ENCODE measurements at regions not wholly inside any gene's neighbourhood (a gene's known extent, or its start where the extent isn't known, plus 50 kb on each side); places are given as distances from the start of the nearest gene placed in this dataset.

DNA sequence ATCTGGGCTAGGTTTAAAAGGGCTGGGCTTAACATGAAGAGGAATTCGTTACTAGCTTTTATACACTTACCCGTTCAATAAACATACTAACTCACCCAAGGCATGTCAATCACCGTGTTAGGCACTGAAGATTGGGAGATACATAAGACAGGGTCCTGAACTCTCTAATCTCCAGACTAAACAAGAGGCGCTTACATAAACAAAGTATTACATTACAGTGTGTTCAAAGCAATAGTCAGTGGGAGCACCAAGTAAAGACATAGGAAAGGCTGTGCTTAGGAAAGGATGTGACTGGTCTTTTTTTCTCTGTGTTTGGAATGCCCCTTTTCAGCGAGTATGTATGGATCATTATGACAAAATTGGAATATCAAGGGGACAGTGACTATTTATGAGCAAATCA, 203.6 kb upstream of the ADRA1B start:
- Histone ChIP-seq H3K79me2 (ENCODE audit: insufficient read depth, low read length) (no peaks in the 10 kb centered on the region), H2AFZ (ENCODE audit: low read length) (no peak overlapping the region), H3K4me2 (ENCODE audit: insufficient read depth, low read length) (no peak overlapping the region), H3K27me3 (ENCODE audit: insufficient read depth, low read length) (no peaks in the 10 kb centered on the region), H3K36me3 (ENCODE audit: insufficient read depth, low read length) (no peaks in the 10 kb centered on the region), H3K4me3 (ENCODE audit: insufficient read depth, low read length) (no peak overlapping the region), H4K20me1 (ENCODE audit: insufficient read depth, low read length) (no peaks in the 10 kb centered on the region), H3K4me1 (ENCODE audit: insufficient read depth, low read length) (no peaks in the 10 kb centered on the region), H3K27ac (ENCODE audit: low read depth, low read length) (no peak overlapping the region), H3K9me3 (ENCODE audit: low read depth, low read length) (peaks cover 4% of the 10 kb centered on the region)
- no peak for DNase-seq (ENCODE audit: insufficient read length, low spot score, missing footprints)
- TF ChIP-seq, protein P1, sequence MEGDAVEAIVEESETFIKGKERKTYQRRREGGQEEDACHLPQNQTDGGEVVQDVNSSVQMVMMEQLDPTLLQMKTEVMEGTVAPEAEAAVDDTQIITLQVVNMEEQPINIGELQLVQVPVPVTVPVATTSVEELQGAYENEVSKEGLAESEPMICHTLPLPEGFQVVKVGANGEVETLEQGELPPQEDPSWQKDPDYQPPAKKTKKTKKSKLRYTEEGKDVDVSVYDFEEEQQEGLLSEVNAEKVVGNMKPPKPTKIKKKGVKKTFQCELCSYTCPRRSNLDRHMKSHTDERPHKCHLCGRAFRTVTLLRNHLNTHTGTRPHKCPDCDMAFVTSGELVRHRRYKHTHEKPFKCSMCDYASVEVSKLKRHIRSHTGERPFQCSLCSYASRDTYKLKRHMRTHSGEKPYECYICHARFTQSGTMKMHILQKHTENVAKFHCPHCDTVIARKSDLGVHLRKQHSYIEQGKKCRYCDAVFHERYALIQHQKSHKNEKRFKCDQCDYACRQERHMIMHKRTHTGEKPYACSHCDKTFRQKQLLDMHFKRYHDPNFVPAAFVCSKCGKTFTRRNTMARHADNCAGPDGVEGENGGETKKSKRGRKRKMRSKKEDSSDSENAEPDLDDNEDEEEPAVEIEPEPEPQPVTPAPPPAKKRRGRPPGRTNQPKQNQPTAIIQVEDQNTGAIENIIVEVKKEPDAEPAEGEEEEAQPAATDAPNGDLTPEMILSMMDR (IDR thresholded peaks at IDR 0.05; ENCODE audit: extremely low read depth, low read depth, low read length), result no peak

DNA sequence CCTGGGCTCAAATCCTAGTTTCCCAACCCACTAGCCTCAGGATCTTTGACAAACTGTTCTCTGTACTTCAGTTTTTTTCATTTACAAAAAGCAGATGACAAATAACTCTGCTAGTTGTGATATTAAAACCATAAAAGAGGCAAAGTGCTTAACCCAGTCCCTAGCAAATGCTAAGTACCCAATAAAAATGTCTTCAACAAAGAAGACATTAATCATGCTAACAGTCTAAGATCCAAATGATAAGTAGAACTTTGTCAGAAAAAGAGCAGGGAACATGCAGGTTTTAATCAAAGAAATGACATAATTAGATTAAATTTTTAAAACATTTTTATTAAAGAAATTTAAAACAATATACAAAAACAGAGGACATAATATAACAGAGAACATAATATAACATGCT, 203.0 kb upstream of the ADRA1B start:
- Histone ChIP-seq H3K79me2 (ENCODE audit: insufficient read depth, low read length) (no peaks in the 10 kb centered on the region), H3K4me3 (ENCODE audit: insufficient read depth, low read length) (no peak overlapping the region), H4K20me1 (ENCODE audit: insufficient read depth, low read length) (no peaks in the 10 kb centered on the region), H3K4me2 (ENCODE audit: insufficient read depth, low read length) (no peak overlapping the region), H3K36me3 (ENCODE audit: insufficient read depth, low read length) (no peaks in the 10 kb centered on the region), H3K27me3 (ENCODE audit: insufficient read depth, low read length) (no peaks in the 10 kb centered on the region), H2AFZ (ENCODE audit: low read length) (no peak overlapping the region), H3K9me3 (ENCODE audit: low read depth, low read length) (no peaks in the 10 kb centered on the region), H3K4me1 (ENCODE audit: insufficient read depth, low read length) (no peaks in the 10 kb centered on the region), H3K27ac (ENCODE audit: low read depth, low read length) (no peak overlapping the region)
- DNase-seq (ENCODE audit: insufficient read length, low spot score, missing footprints), result no peak
- TF ChIP-seq, protein P1 (IDR thresholded peaks at IDR 0.05; ENCODE audit: extremely low read depth, low read depth, low read length), result no peak

DNA sequence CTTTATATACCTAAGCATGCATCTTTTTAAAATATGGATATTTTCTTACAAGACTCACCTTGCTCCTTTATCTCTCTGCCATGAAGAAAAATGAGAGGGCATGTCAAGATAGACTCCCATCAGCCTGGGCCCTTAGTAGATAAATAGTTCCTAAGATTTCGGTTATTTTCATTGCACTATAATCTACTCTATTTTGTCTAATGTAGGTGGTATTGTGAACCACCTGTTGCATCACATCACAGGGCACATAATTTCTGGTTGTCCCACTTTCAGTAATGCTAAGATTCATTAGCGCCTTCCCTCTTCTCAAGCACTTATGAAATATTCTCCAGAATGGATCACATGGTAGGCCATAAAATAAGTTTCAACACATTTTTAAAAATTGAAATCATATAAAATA, 202.5 kb upstream of the ADRA1B start:
- no peaks in the 10 kb centered on the region for H3K36me3 ChIP-seq (ENCODE audit: insufficient read depth, low read length)
- no peak overlapping the region for H3K4me3 ChIP-seq (ENCODE audit: insufficient read depth, low read length)
- H4K20me1 ChIP-seq (ENCODE audit: insufficient read depth, low read length), result no peaks in the 10 kb centered on the region
- no peaks in the 10 kb centered on the region for H3K4me1 ChIP-seq (ENCODE audit: insufficient read depth, low read length)
- H3K79me2 ChIP-seq (ENCODE audit: insufficient read depth, low read length), result no peaks in the 10 kb centered on the region
- H3K4me2 ChIP-seq (ENCODE audit: insufficient read depth, low read length), result no peak overlapping the region
- no peaks in the 10 kb centered on the region for H3K27me3 ChIP-seq (ENCODE audit: insufficient read depth, low read length)
- H3K27ac ChIP-seq (ENCODE audit: low read depth, low read length), result no peak overlapping the region
- TF ChIP-seq, protein P1 (IDR thresholded peaks at IDR 0.05; ENCODE audit: extremely low read depth, low read depth, low read length), result no peak
- H3K9me3 ChIP-seq (ENCODE audit: low read depth, low read length), result no peaks in the 10 kb centered on the region
- no peak overlapping the region for H2AFZ ChIP-seq (ENCODE audit: low read length)
- no peak for DNase-seq (ENCODE audit: insufficient read length, low spot score, missing footprints)

DNA sequence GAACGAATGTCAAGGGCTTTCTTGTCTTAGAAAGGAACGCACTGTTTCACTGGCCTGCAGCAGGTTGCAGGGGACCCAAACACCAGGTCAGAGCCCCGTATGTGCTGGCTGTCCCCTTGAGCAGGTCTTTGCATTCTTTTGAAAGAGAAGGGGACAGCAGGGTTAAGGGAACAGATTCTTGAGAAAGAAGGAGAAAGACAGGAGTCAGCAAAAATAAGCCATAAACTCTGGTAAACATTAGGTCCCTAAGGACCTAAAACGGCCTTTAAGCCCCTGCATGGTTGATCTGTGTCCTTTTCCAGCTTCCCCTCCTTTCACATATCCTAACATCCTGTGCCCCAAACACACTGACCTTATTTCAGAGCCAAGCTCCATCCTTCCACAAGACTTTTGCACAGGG, 190.8 kb upstream of the ADRA1B start:
- H3K27me3 ChIP-seq (ENCODE audit: insufficient read depth, low read length), result no peaks in the 10 kb centered on the region
- H2AFZ ChIP-seq (ENCODE audit: low read length), result no peak overlapping the region
- no peaks in the 10 kb centered on the region for H4K20me1 ChIP-seq (ENCODE audit: insufficient read depth, low read length)
- H3K79me2 ChIP-seq (ENCODE audit: insufficient read depth, low read length), result no peaks in the 10 kb centered on the region
- no peaks in the 10 kb centered on the region for H3K9me3 ChIP-seq (ENCODE audit: low read depth, low read length)
- H3K27ac ChIP-seq (ENCODE audit: low read depth, low read length), result no peak overlapping the region
- H3K4me3 ChIP-seq (ENCODE audit: insufficient read depth, low read length), result no peak overlapping the region
- no peak for DNase-seq (ENCODE audit: insufficient read length, low spot score, missing footprints)
- no peaks in the 10 kb centered on the region for H3K4me1 ChIP-seq (ENCODE audit: insufficient read depth, low read length)
- H3K36me3 ChIP-seq (ENCODE audit: insufficient read depth, low read length), result no peaks in the 10 kb centered on the region
- TF ChIP-seq, protein P1 (IDR thresholded peaks at IDR 0.05; ENCODE audit: extremely low read depth, low read depth, low read length), result no peak
- no peak overlapping the region for H3K4me2 ChIP-seq (ENCODE audit: insufficient read depth, low read length)

All from osteoblast (primary cell).